SK-N-SH treated with all-trans-retinoic acid at 6 μM for 48 hours (cell line): ENCODE measurements at regions not wholly inside any gene's neighbourhood (a gene's known extent, or its start where the extent isn't known, plus 50 kb on each side); places are given as distances from the start of the nearest gene placed in this dataset.

Experiments used
- ATAC-seq: fragments of 200-7000 bp; cut with Tn5 transposase; 3 replicates; pipeline ENCODE4 v1.9.1; 2020; ENCODE audit warnings: mild to moderate bottlenecking, moderate library complexity
- ARNTL ChIP-seq: fragments of 450-650 bp; formaldehyde crosslinking; IDR thresholded peaks from 2 replicates; pipeline ENCODE4 v1.5.0; 2020; ENCODE audit warnings: low read depth, mild to moderate bottlenecking, moderate library complexity, borderline replicate concordance
- BACH2 ChIP-seq: fragments of 250-450 bp; sonication (Bioruptor Pico); IDR thresholded peaks from 2 replicates; pipeline ENCODE4 v1.9.0; 2021; ENCODE audit warnings: mild to moderate bottlenecking, borderline replicate concordance
- CREB5 ChIP-seq: fragments of 250-450 bp; sonication (Bioruptor Pico); IDR thresholded peaks from 2 replicates; pipeline ENCODE4 v1.5.1; 2020; ENCODE audit warnings: low read depth, mild to moderate bottlenecking, moderate library complexity
- CSDC2 ChIP-seq: fragments of 250-450 bp; sonication (Bioruptor Pico); IDR thresholded peaks from 2 replicates; pipeline ENCODE4 v1.5.0; 2020; ENCODE audit warnings: mild to moderate bottlenecking, moderate library complexity
- CSRNP3 ChIP-seq: fragments of 250-450 bp; sonication (Bioruptor Pico); IDR thresholded peaks from 2 replicates; pipeline ENCODE4 v1.5.1; 2021; ENCODE audit warnings: mild to moderate bottlenecking, moderate library complexity
- ESRRG ChIP-seq: fragments of 250-450 bp; sonication (Bioruptor Pico); IDR thresholded peaks from 2 replicates; pipeline ENCODE4 v1.6.1; 2021; ENCODE audit warnings: mild to moderate bottlenecking
- GLIS3 ChIP-seq: fragments of 250-450 bp; sonication (Bioruptor Pico); IDR thresholded peaks from 2 replicates; pipeline ENCODE4 v1.5.0; 2020; ENCODE audit warnings: mild to moderate bottlenecking, moderate library complexity
- ISL1 ChIP-seq: fragments of 250-450 bp; sonication (Bioruptor Pico); IDR thresholded peaks from 2 replicates; pipeline ENCODE4 v2.1.2; 2022; ENCODE audit warnings: mild to moderate bottlenecking, moderate library complexity
- PATZ1 ChIP-seq: fragments of 250-450 bp; sonication (Bioruptor Pico); IDR thresholded peaks from 2 replicates; pipeline ENCODE4 v1.8.0; 2020; ENCODE audit warnings: mild to moderate bottlenecking, moderate library complexity, borderline replicate concordance
- POU6F1 ChIP-seq: fragments of 250-450 bp; sonication (Bioruptor Pico); IDR thresholded peaks from 2 replicates; pipeline ENCODE4 v1.8.0; 2021; ENCODE audit warnings: low read depth, mild to moderate bottlenecking, moderate library complexity, borderline replicate concordance
- PPARA ChIP-seq: fragments of 250-450 bp; sonication (Bioruptor Pico); IDR thresholded peaks from 2 replicates; pipeline ENCODE4 v1.5.0; 2020; ENCODE audit warnings: mild to moderate bottlenecking, borderline replicate concordance
- RARB ChIP-seq: fragments of 250-450 bp; sonication (Bioruptor Pico); IDR thresholded peaks from 2 replicates; pipeline ENCODE4 v1.8.0; 2021; ENCODE audit warnings: mild to moderate bottlenecking, moderate library complexity
- SNAI2 ChIP-seq: fragments of 250-450 bp; sonication (Bioruptor Pico); IDR thresholded peaks from 2 replicates; pipeline ENCODE4 v1.5.0; 2020; ENCODE audit warnings: mild to moderate bottlenecking, moderate library complexity
- TCF4 ChIP-seq: fragments of 250-450 bp; sonication (Bioruptor Pico); IDR thresholded peaks from 2 replicates; pipeline ENCODE4 v1.8.0; 2021; ENCODE audit warnings: mild to moderate bottlenecking, moderate library complexity, borderline replicate concordance
- TOX ChIP-seq: fragments of 250-450 bp; sonication (Bioruptor Pico); IDR thresholded peaks from 2 replicates; pipeline ENCODE4 v1.8.0; 2021; ENCODE audit warnings: mild to moderate bottlenecking, moderate library complexity, borderline replicate concordance
- TSHZ2 ChIP-seq: fragments of 250-450 bp; sonication (Bioruptor Pico); IDR thresholded peaks from 2 replicates; pipeline ENCODE4 v1.5.0; 2020; ENCODE audit warnings: mild to moderate bottlenecking, moderate library complexity
- ZC3H10 ChIP-seq: fragments of 250-450 bp; sonication (Bioruptor Pico); IDR thresholded peaks from 2 replicates; pipeline ENCODE4 v1.5.1; 2021; ENCODE audit warnings: mild to moderate bottlenecking, moderate library complexity
- ZFP3 ChIP-seq: fragments of 250-450 bp; sonication (Bioruptor Pico); IDR thresholded peaks from 2 replicates; pipeline ENCODE4 v1.5.0; 2020; ENCODE audit warnings: mild to moderate bottlenecking, moderate library complexity
- ZNF565 ChIP-seq: fragments of 450-650 bp; formaldehyde crosslinking; conservative IDR thresholded peaks from 2 replicates; pipeline ENCODE4 v1.5.0; 2020; ENCODE audit warnings: low read depth, mild to moderate bottlenecking, moderate library complexity
- ZNF70 ChIP-seq: fragments of 450-650 bp; formaldehyde crosslinking; IDR thresholded peaks from 2 replicates; pipeline ENCODE4 v1.5.0; 2020; ENCODE audit warnings: mild to moderate bottlenecking, moderate library complexity
- ZNF8 ChIP-seq: fragments of 450-650 bp; formaldehyde crosslinking; IDR thresholded peaks from 2 replicates; pipeline ENCODE4 v1.5.0; 2020; ENCODE audit warnings: mild to moderate bottlenecking, moderate library complexity

- TF ChIP-seq TOX (CRISPR knock-in tag): no peak
- TF ChIP-seq PPARA (CRISPR knock-in tag): no peak
- no peak for TF ChIP-seq ARNTL
- TF ChIP-seq ZNF70: no peak
- TF ChIP-seq PATZ1 (CRISPR knock-in tag): no peak
- no peak for TF ChIP-seq TCF4 (CRISPR knock-in tag)
- no peak for TF ChIP-seq CREB5 (CRISPR knock-in tag)
- no peak for TF ChIP-seq CSDC2 (CRISPR knock-in tag)
- no peak for TF ChIP-seq ZNF565 (CRISPR knock-in tag)
- TF ChIP-seq ESRRG (CRISPR knock-in tag): no peak
Measured at GRCh38 chr3:181844211-181844610, 132.5 kb downstream of the SOX2 start.

GRCh38 chr3:181847276-181847675, 135.6 kb downstream of the SOX2 start:
- TF ChIP-seq TCF4 (CRISPR knock-in tag) (no peak), ESRRG (CRISPR knock-in tag) (no peak), ARNTL (no peak), ZNF565 (CRISPR knock-in tag) (no peak), CSRNP3 (CRISPR knock-in tag) (no peak), POU6F1 (no peak), ISL1 (no peak), RARB (CRISPR knock-in tag) (no peak), ZNF8 (CRISPR knock-in tag) (no peak), CREB5 (CRISPR knock-in tag) (no peak), BACH2 (CRISPR knock-in tag) (no peak), TSHZ2 (CRISPR knock-in tag) (no peak), ZNF70 (no peak)
- no peak for ATAC-seq

More at GRCh38 chr3:181844211-181844610, 132.5 kb downstream of the SOX2 start:
- no peak for ATAC-seq

- no peak for ATAC-seq
- no peak for TF ChIP-seq CSDC2 (CRISPR knock-in tag)
- TF ChIP-seq GLIS3 (CRISPR knock-in tag): no peak
- TF ChIP-seq ISL1: no peak
- no peak for TF ChIP-seq ZC3H10 (CRISPR knock-in tag)
- no peak for TF ChIP-seq CREB5 (CRISPR knock-in tag)
- no peak for TF ChIP-seq TOX (CRISPR knock-in tag)
- TF ChIP-seq ESRRG (CRISPR knock-in tag): no peak
- no peak for TF ChIP-seq PPARA (CRISPR knock-in tag)
- TF ChIP-seq SNAI2 (CRISPR knock-in tag): no peak
- no peak for TF ChIP-seq ZNF565 (CRISPR knock-in tag)
- no peak for TF ChIP-seq POU6F1
- no peak for TF ChIP-seq PATZ1 (CRISPR knock-in tag)
- TF ChIP-seq ZFP3 (CRISPR knock-in tag): no peak
- no peak for TF ChIP-seq ARNTL
Measured at GRCh38 chr3:181851063-181851462, 139.3 kb downstream of the SOX2 start.
